ENCODE measurements at regions not wholly inside any gene's neighbourhood (a gene's known extent, or its start where the extent isn't known, plus 50 kb on each side); places are given as distances from the start of the nearest gene placed in this dataset.

DNA sequence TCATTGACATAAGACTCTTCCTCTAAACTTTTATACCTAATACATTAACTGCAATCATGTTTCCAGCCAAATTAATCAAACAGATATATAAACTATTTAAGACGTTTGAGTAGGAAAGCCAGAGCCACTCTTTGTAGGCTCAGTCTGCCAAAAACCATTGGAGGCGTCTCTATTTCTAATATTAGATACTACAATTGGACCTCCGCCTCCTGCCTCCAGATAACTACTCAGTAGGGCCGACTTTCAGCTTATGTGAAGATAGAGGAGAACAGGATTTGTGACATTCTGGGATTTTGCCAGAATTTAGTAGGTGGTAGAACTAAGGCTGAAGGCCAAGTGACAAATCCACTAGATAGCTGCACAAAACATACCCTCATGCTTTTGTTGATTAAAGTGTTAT is 463.0 kb downstream of the CETN3 start:
- intact Hi-C loops (cut with micrococcal nuclease): no loop called here
- DNase-seq: no peak
- no peaks in the 10 kb centered on the region for H3K4me1 Mint-ChIP-seq
- no peaks in the 10 kb centered on the region for H3K36me3 Mint-ChIP-seq (ENCODE audit: low read depth)
- no peak overlapping the region for H3K4me3 Mint-ChIP-seq
- H3K27ac Mint-ChIP-seq: no peak overlapping the region
- H3K9me3 Mint-ChIP-seq: no peaks in the 10 kb centered on the region
- H3K27me3 Mint-ChIP-seq: no peaks in the 10 kb centered on the region

GRCh38 chr5:89942171-89942570 is 467.4 kb downstream of the CETN3 start:
- H3K4me1 Mint-ChIP-seq: no peaks in the 10 kb centered on the region
- H3K4me3 Mint-ChIP-seq: no peak overlapping the region
- no peak overlapping the region for H3K27ac Mint-ChIP-seq
- no peak for DNase-seq
- no peaks in the 10 kb centered on the region for H3K27me3 Mint-ChIP-seq
- no peaks in the 10 kb centered on the region for H3K9me3 Mint-ChIP-seq
- intact Hi-C loops (cut with micrococcal nuclease): no loop called here
- no peaks in the 10 kb centered on the region for H3K36me3 Mint-ChIP-seq (ENCODE audit: low read depth)

- Mint-ChIP-seq H3K36me3 (ENCODE audit: low read depth) (no peaks in the 10 kb centered on the region), H3K4me1 (no peaks in the 10 kb centered on the region), H3K9me3 (no peaks in the 10 kb centered on the region), H3K27ac (no peak overlapping the region), H3K27me3 (no peaks in the 10 kb centered on the region), H3K4me3 (no peak overlapping the region)
- intact Hi-C loops (cut with micrococcal nuclease): no loop called here
- no peak for DNase-seq
Measured at GRCh38 chr5:89936576-89936975, 473.0 kb downstream of the CETN3 start.

DNA sequence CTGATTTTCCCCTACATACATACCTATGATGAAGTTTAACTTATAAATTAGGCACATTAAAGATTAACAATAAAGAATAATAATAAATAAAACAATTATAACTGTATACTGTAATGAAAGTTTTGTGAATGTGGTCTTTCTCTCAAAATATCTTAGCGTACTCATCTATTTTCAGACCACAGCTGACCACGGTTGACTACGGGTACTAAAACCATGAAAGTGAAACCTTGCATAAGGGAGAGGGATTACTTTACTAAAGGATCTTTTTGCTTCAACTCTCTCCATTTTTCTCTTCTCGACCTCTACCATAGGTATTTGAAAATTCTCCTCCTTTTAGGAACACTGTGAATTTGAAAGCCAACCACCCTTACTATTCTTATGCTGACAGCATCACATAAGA is 475.5 kb downstream of the CETN3 start:
- H3K9me3 Mint-ChIP-seq: no peaks in the 10 kb centered on the region
- no peaks in the 10 kb centered on the region for H3K27me3 Mint-ChIP-seq
- H3K4me3 Mint-ChIP-seq: no peak overlapping the region
- no peaks in the 10 kb centered on the region for H3K4me1 Mint-ChIP-seq
- no peaks in the 10 kb centered on the region for H3K36me3 Mint-ChIP-seq (ENCODE audit: low read depth)
- no peak for DNase-seq
- intact Hi-C loops (cut with micrococcal nuclease): no loop called here
- no peak overlapping the region for H3K27ac Mint-ChIP-seq

DNA sequence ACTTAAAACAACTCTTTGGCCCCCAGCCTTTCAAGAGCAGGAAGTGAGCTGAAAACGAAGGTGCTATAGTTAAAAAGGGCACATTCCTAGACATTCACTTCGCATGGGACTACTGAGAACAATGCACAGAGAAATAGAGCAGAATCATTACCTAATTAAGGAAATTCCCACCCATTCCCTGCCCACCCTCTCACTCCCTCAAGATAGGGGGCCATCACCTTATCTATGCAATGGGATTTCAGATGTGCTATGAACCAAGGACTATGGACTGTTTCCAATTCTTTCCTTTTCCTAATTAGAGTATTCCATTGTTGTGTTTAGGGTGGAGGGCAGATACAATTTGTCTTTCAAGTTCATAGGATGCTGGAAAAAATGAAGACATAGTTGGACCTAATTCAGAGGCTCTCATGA is 476.8 kb downstream of the CETN3 start:
- no peaks in the 10 kb centered on the region for H3K27me3 Mint-ChIP-seq
- no peak overlapping the region for H3K27ac Mint-ChIP-seq
- no peaks in the 10 kb centered on the region for H3K36me3 Mint-ChIP-seq (ENCODE audit: low read depth)
- no peak overlapping the region for H3K4me3 Mint-ChIP-seq
- no peak for DNase-seq
- H3K4me1 Mint-ChIP-seq: no peaks in the 10 kb centered on the region
- intact Hi-C loops (cut with micrococcal nuclease): no loop called here
- H3K9me3 Mint-ChIP-seq: no peaks in the 10 kb centered on the region

DNA sequence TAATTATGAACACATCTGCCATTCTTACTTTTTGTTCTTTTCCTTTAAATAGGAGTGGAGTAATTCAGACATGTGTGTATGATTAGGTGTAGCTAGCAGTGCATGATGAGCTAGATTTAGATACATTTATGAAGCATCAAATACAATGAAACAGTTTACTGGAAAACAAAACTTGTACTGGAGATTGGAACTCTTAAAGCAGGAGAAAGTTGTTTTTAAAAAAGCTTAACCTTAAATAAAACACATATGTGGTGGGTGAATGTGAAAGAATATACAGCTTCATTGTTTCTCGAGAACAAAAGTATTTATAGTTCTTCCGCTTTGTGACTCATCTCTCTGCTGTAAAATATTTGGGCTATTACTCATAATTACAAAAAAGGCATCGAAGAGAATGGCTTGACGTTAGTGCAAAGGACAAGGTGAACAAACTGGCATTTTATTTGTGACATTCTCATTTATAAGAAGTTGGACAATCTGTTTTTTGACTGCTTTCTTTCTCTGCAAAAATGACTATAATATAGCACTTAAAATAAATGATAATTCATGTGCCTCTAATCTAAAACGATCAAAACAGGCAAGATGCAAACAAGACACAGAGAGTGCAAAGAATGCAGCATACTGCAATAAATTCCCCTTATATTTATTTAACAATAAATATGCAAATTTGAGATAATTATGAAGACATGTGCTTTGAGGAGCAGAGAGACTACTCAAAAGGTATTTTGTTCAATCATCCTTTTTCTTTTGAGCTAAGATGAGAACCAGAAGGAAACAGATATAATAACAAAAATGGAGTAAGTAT is 478.8 kb downstream of the CETN3 start:
- Mint-ChIP-seq H3K9me3 (no peaks in the 10 kb centered on the region), H3K27me3 (no peaks in the 10 kb centered on the region), H3K4me3 (no peak overlapping the region), H3K36me3 (ENCODE audit: low read depth) (no peaks in the 10 kb centered on the region), H3K4me1 (no peaks in the 10 kb centered on the region), H3K27ac (no peak overlapping the region)
- intact Hi-C loops (cut with micrococcal nuclease): no loop called here
- no peak for DNase-seq

DNA sequence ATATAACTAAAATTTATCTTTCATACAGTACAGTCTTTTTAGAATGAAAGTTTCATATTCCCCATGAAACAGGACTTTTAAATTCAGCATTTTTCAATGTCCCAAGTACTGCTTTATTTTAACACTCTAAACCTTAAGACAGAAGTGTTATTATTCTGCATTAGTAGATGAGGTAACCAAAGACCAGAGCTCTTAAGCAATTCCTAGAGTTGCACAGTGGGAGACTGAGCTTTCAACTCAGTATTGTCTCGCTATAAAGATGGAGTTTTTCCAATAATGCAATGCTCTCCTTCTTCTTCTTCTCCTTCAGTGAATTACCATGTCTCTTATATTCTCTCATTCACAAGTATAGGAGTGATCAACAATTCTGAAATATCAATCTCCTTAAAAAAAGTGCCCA is 479.7 kb downstream of the CETN3 start:
- Mint-ChIP-seq H3K4me3 (no peak overlapping the region), H3K36me3 (ENCODE audit: low read depth) (no peaks in the 10 kb centered on the region), H3K27ac (no peak overlapping the region), H3K4me1 (no peaks in the 10 kb centered on the region), H3K27me3 (no peaks in the 10 kb centered on the region), H3K9me3 (no peaks in the 10 kb centered on the region)
- intact Hi-C loops (cut with micrococcal nuclease): no loop called here
- no peak for DNase-seq

DNA sequence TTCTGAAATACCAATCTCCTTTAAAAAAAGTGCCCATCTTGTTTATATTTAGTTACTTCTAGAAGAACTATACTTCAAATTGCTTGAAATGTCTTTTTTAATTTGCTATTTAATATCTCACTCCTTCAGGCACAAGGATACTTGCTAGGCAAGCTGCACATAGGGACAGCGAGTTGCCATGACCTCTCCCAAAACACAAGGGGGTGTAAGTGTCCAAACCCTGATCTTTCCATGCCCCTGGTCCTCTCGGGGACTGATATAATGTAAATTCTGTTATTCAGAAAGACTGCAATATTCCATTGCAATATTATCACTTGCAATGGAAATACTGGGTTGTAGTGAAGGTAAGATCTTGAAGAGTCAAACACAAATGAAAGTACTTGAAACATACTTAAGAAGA is 480.4 kb downstream of the CETN3 start:
- no peaks in the 10 kb centered on the region for H3K27me3 Mint-ChIP-seq
- H3K9me3 Mint-ChIP-seq: no peaks in the 10 kb centered on the region
- H3K4me3 Mint-ChIP-seq: no peak overlapping the region
- H3K27ac Mint-ChIP-seq: no peak overlapping the region
- DNase-seq: no peak
- H3K4me1 Mint-ChIP-seq: no peaks in the 10 kb centered on the region
- intact Hi-C loops (cut with micrococcal nuclease): no loop called here
- no peaks in the 10 kb centered on the region for H3K36me3 Mint-ChIP-seq (ENCODE audit: low read depth)

DNA sequence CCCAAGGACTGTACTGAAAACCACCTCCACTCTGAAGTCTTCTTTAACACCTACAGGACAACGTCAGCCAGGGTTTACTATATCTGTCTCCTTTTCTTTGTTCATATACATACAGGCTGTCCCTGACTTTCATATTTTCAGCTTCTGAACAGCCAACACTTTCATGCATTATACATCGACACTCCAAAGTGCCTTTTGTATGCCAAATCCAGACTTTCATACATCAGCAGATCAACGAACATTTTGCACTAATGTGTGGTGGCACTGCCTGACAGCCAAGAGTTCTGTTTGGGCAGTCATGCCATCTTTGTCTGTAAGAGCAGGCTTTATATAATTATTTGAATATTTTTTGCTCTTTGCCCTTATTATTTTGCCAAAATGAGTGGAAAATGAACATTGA is 487.4 kb downstream of the CETN3 start:
- Mint-ChIP-seq H3K27ac (no peak overlapping the region), H3K9me3 (no peaks in the 10 kb centered on the region), H3K27me3 (no peaks in the 10 kb centered on the region), H3K4me1 (no peaks in the 10 kb centered on the region), H3K4me3 (no peak overlapping the region), H3K36me3 (ENCODE audit: low read depth) (no peaks in the 10 kb centered on the region)
- DNase-seq: no peak
- intact Hi-C loops (cut with micrococcal nuclease): no loop called here

- intact Hi-C loops (cut with micrococcal nuclease): no loop called here
- Mint-ChIP-seq H3K4me1 (no peaks in the 10 kb centered on the region), H3K4me3 (no peak overlapping the region), H3K9me3 (no peaks in the 10 kb centered on the region), H3K27ac (no peak overlapping the region), H3K27me3 (no peaks in the 10 kb centered on the region), H3K36me3 (ENCODE audit: low read depth) (no peaks in the 10 kb centered on the region)
- DNase-seq: no peak
Measured at GRCh38 chr5:89917112-89917511, 492.4 kb downstream of the CETN3 start.

DNA sequence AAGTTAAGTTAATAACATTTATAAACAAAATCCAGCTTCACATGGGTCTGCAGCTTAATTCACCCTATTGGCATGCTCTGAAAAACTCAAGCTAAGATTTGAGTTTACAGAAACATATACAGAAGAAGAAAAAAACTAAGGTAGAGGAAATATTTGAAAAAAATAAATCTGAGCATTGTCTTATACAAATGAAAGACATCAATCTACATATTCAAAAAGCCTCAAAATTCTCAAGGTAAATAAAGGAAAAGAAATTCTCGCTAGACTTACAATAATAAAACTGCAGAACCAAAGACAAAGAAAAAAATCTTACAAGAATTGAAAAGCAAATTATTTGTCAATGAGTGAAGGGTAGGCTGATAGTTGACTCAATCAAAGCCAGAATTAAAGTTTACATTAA is 493.4 kb downstream of the CETN3 start:
- H3K36me3 Mint-ChIP-seq (ENCODE audit: low read depth): no peaks in the 10 kb centered on the region
- no peaks in the 10 kb centered on the region for H3K9me3 Mint-ChIP-seq
- DNase-seq: no peak
- no peak overlapping the region for H3K4me3 Mint-ChIP-seq
- no peaks in the 10 kb centered on the region for H3K4me1 Mint-ChIP-seq
- H3K27me3 Mint-ChIP-seq: no peaks in the 10 kb centered on the region
- intact Hi-C loops (cut with micrococcal nuclease): no loop called here
- H3K27ac Mint-ChIP-seq: no peak overlapping the region

GRCh38 chr5:89908876-89909275 is 500.7 kb downstream of the CETN3 start:
- Mint-ChIP-seq H3K27me3 (no peaks in the 10 kb centered on the region), H3K36me3 (ENCODE audit: low read depth) (no peaks in the 10 kb centered on the region), H3K4me1 (no peaks in the 10 kb centered on the region), H3K4me3 (no peak overlapping the region), H3K27ac (no peak overlapping the region), H3K9me3 (no peaks in the 10 kb centered on the region)
- intact Hi-C loops (cut with micrococcal nuclease): no loop called here
- DNase-seq: no peak

DNA sequence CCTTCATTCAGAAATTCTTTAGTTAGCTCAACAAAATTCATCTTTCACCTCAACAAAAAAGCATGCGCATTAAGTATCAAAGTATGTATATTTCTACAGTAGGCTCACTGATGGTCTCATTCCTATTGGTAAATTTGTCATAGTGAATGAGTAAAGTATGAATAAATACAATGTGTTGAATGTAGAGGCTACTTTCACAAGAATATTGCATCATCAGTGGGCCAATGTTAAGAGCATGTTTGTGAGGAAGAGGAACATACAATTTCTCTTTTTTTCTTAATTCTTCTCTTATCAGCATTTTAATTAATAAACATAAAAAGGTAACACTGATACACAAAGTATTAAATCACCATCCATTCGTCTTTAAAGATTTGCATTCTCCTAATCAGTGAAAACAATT is 505.1 kb downstream of the CETN3 start:
- Mint-ChIP-seq H3K9me3 (no peaks in the 10 kb centered on the region), H3K4me1 (no peaks in the 10 kb centered on the region), H3K36me3 (ENCODE audit: low read depth) (no peaks in the 10 kb centered on the region), H3K27ac (no peak overlapping the region), H3K4me3 (no peak overlapping the region), H3K27me3 (no peaks in the 10 kb centered on the region)
- intact Hi-C loops (cut with micrococcal nuclease): no loop called here
- DNase-seq: no peak

- H3K27me3 Mint-ChIP-seq: no peaks in the 10 kb centered on the region
- intact Hi-C loops (cut with micrococcal nuclease): no loop called here
- DNase-seq: no peak
- H3K9me3 Mint-ChIP-seq: no peaks in the 10 kb centered on the region
- H3K27ac Mint-ChIP-seq: no peak overlapping the region
- H3K4me3 Mint-ChIP-seq: no peak overlapping the region
- H3K36me3 Mint-ChIP-seq (ENCODE audit: low read depth): no peaks in the 10 kb centered on the region
- no peaks in the 10 kb centered on the region for H3K4me1 Mint-ChIP-seq
Measured at GRCh38 chr5:89901983-89902382, 507.6 kb downstream of the CETN3 start.

DNA sequence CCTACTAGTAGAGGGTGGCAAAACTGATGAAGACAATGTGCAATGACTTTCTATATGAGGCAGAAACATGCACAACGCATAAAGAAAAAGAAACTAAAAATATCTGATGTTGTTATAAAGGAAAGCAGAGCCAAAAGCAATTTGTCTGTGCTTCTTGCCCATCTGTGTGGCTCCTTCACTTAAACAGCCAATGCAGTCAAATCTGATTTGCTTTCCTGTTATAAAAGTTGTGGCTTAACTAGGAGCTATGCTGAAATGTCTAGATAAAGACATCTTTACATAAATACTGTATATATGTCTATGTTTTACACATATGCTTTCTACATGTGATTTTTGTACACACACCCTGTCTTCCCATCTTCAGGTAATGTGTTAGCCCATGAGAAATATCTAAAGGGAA is 508.2 kb downstream of the CETN3 start:
- Mint-ChIP-seq H3K27me3 (no peaks in the 10 kb centered on the region), H3K36me3 (ENCODE audit: low read depth) (no peaks in the 10 kb centered on the region), H3K4me3 (no peak overlapping the region), H3K27ac (no peak overlapping the region), H3K4me1 (no peaks in the 10 kb centered on the region), H3K9me3 (no peaks in the 10 kb centered on the region)
- DNase-seq: no peak
- intact Hi-C loops (cut with micrococcal nuclease): no loop called here
